ENCODE measurements at regions not wholly inside any gene's neighbourhood (a gene's known extent, or its start where the extent isn't known, plus 50 kb on each side); places are given as distances from the start of the nearest gene placed in this dataset.

DNA sequence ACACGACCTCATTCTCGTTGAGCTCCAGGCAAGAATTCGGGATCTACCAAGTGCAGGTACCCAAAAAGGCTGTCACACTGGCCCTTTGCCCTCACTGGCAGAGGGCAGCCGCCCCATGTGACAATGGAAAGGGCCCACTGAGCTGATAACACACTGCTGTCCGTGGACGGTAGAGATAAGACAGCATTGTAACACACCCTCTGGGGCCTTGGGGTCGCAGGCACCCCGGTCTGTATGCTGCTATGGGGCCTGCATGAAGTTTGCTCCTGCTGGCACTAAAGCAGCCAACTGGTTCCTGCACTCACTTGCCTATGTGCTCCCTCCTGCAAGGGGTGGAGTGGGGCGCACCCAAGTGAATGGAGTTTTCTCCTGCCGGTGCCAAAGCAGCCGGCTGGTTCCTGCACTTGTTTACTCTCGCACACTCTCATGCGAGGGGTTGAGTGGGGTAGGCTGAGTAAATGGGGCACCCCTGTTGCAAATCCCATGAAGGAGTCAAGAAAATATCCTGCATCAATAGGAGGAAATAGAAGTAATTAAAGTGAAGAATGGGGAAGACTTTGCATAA, 477.9 kb downstream of the ATP23 start:
- TF ChIP-seq, protein P1, sequence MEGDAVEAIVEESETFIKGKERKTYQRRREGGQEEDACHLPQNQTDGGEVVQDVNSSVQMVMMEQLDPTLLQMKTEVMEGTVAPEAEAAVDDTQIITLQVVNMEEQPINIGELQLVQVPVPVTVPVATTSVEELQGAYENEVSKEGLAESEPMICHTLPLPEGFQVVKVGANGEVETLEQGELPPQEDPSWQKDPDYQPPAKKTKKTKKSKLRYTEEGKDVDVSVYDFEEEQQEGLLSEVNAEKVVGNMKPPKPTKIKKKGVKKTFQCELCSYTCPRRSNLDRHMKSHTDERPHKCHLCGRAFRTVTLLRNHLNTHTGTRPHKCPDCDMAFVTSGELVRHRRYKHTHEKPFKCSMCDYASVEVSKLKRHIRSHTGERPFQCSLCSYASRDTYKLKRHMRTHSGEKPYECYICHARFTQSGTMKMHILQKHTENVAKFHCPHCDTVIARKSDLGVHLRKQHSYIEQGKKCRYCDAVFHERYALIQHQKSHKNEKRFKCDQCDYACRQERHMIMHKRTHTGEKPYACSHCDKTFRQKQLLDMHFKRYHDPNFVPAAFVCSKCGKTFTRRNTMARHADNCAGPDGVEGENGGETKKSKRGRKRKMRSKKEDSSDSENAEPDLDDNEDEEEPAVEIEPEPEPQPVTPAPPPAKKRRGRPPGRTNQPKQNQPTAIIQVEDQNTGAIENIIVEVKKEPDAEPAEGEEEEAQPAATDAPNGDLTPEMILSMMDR (IDR thresholded peaks at IDR 0.05; ENCODE audit: low read depth, low read length, missing input control), result no peak
- TF ChIP-seq HNF4A (conservative IDR thresholded peaks at IDR 0.05) (no peak), RAD21 (IDR thresholded peaks at IDR 0.05) (no peak), GABPA (IDR thresholded peaks at IDR 0.05 in 1 of 2, conservative IDR thresholded peaks at IDR 0.05 in 1 of 2) (no peak), YY1 (IDR thresholded peaks at IDR 0.05) (no peak), EGR1 (IDR thresholded peaks at IDR 0.05; ENCODE audit: low read depth in 2 of 2) (no peak), SP1 (IDR thresholded peaks at IDR 0.05) (no peak), TAF1 (conservative IDR thresholded peaks at IDR 0.05) (no peak)
- TF ChIP-seq, protein P2, sequence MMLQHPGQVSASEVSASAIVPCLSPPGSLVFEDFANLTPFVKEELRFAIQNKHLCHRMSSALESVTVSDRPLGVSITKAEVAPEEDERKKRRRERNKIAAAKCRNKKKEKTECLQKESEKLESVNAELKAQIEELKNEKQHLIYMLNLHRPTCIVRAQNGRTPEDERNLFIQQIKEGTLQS (IDR thresholded peaks at IDR 0.05), result no peak
- TF ChIP-seq, protein P3, sequence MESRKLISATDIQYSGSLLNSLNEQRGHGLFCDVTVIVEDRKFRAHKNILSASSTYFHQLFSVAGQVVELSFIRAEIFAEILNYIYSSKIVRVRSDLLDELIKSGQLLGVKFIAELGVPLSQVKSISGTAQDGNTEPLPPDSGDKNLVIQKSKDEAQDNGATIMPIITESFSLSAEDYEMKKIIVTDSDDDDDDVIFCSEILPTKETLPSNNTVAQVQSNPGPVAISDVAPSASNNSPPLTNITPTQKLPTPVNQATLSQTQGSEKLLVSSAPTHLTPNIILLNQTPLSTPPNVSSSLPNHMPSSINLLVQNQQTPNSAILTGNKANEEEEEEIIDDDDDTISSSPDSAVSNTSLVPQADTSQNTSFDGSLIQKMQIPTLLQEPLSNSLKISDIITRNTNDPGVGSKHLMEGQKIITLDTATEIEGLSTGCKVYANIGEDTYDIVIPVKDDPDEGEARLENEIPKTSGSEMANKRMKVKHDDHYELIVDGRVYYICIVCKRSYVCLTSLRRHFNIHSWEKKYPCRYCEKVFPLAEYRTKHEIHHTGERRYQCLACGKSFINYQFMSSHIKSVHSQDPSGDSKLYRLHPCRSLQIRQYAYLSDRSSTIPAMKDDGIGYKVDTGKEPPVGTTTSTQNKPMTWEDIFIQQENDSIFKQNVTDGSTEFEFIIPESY (IDR thresholded peaks at IDR 0.05), result no peak
- TF ChIP-seq, protein P4, sequence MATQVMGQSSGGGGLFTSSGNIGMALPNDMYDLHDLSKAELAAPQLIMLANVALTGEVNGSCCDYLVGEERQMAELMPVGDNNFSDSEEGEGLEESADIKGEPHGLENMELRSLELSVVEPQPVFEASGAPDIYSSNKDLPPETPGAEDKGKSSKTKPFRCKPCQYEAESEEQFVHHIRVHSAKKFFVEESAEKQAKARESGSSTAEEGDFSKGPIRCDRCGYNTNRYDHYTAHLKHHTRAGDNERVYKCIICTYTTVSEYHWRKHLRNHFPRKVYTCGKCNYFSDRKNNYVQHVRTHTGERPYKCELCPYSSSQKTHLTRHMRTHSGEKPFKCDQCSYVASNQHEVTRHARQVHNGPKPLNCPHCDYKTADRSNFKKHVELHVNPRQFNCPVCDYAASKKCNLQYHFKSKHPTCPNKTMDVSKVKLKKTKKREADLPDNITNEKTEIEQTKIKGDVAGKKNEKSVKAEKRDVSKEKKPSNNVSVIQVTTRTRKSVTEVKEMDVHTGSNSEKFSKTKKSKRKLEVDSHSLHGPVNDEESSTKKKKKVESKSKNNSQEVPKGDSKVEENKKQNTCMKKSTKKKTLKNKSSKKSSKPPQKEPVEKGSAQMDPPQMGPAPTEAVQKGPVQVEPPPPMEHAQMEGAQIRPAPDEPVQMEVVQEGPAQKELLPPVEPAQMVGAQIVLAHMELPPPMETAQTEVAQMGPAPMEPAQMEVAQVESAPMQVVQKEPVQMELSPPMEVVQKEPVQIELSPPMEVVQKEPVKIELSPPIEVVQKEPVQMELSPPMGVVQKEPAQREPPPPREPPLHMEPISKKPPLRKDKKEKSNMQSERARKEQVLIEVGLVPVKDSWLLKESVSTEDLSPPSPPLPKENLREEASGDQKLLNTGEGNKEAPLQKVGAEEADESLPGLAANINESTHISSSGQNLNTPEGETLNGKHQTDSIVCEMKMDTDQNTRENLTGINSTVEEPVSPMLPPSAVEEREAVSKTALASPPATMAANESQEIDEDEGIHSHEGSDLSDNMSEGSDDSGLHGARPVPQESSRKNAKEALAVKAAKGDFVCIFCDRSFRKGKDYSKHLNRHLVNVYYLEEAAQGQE (IDR thresholded peaks at IDR 0.05), result no peak

All from liver (tissue), 3 donors.